ENCODE measurements at regions not wholly inside any gene's neighbourhood (a gene's known extent, or its start where the extent isn't known, plus 50 kb on each side); places are given as distances from the start of the nearest gene placed in this dataset.

GRCh38 chr2:139083121-139083520 is 302.9 kb upstream of the NXPH2 start:
- no peaks in the 10 kb centered on the region for H3K9me2 ChIP-seq (ENCODE audit: insufficient read depth, low read length)
- H3K27ac ChIP-seq (ENCODE audit: low read length) = no peak overlapping the region
- H3K79me2 ChIP-seq (replicated peaks; ENCODE audit: insufficient read depth, low read length) = no peaks in the 10 kb centered on the region
- H3K36me3 ChIP-seq (ENCODE audit: insufficient read depth, low read length) = no peaks in the 10 kb centered on the region
- no peaks in the 10 kb centered on the region for H4K20me1 ChIP-seq (ENCODE audit: insufficient read depth)
- H2AFZ ChIP-seq (ENCODE audit: low read depth, low read length) = no peak overlapping the region
- no peaks in the 10 kb centered on the region for H3F3A ChIP-seq (ENCODE audit: insufficient read depth, low read length, poor library complexity, severe bottlenecking)
- no peaks in the 10 kb centered on the region for H3K9me3 ChIP-seq (ENCODE audit: low read length)
- H3K27me3 ChIP-seq (ENCODE audit: insufficient read depth, low read depth, low read length) = no peaks in the 10 kb centered on the region
- TF ChIP-seq EP300 (conservative IDR thresholded peaks at IDR 0.05; ENCODE audit: poor library complexity, severe bottlenecking) = no peak
- no peak for TF ChIP-seq MXI1 (conservative IDR thresholded peaks at IDR 0.05; ENCODE audit: poor library complexity, severe bottlenecking)
- no peak for TF ChIP-seq SMC3 (conservative IDR thresholded peaks at IDR 0.05; ENCODE audit: poor library complexity)
- TF ChIP-seq CTCF (IDR thresholded peaks at IDR 0.05; ENCODE audit: poor library complexity, severe bottlenecking) = no peak
- TF ChIP-seq RAD21 (conservative IDR thresholded peaks at IDR 0.05) = no peak
- no peak for TF ChIP-seq REST (IDR thresholded peaks at IDR 0.05; ENCODE audit: borderline replicate concordance)
- TF ChIP-seq POLR2AphosphoS5 (IDR thresholded peaks at IDR 0.05) = no peak
- TF ChIP-seq EZH2 (IDR thresholded peaks at IDR 0.05; ENCODE audit: borderline replicate concordance, insufficient read depth, low read length, poor library complexity, severe bottlenecking) = no peak
- H3K4me3 ChIP-seq (ENCODE audit: low read length) = no peak overlapping the region
- no peak overlapping the region for H3K4me2 ChIP-seq (ENCODE audit: low read length)
- H3K9ac ChIP-seq (ENCODE audit: low read length) = no peak overlapping the region

- H3K4me2 ChIP-seq (ENCODE audit: low read length) = no peak overlapping the region
Observed at GRCh38 chr2:139080244-139080643, 300.1 kb upstream of the NXPH2 start.

More at GRCh38 chr2:139080244-139080643, 300.1 kb upstream of the NXPH2 start:
- TF ChIP-seq REST (IDR thresholded peaks at IDR 0.05; ENCODE audit: borderline replicate concordance) (peak; percentile 22), RAD21 (conservative IDR thresholded peaks at IDR 0.05) (no peak)
- no peaks in the 10 kb centered on the region for H3F3A ChIP-seq (ENCODE audit: insufficient read depth, low read length, poor library complexity, severe bottlenecking)
- H3K27me3 ChIP-seq (ENCODE audit: insufficient read depth, low read depth, low read length) = no peaks in the 10 kb centered on the region
- H3K36me3 ChIP-seq (ENCODE audit: insufficient read depth, low read length) = no peaks in the 10 kb centered on the region
- H3K9me3 ChIP-seq (ENCODE audit: low read length) = no peaks in the 10 kb centered on the region
- no peak overlapping the region for H3K4me3 ChIP-seq (ENCODE audit: low read length)
- H3K9ac ChIP-seq (ENCODE audit: low read length) = no peak overlapping the region
- H3K9me2 ChIP-seq (ENCODE audit: insufficient read depth, low read length) = no peaks in the 10 kb centered on the region
- H3K27ac ChIP-seq (ENCODE audit: low read length) = no peak overlapping the region
- no peaks in the 10 kb centered on the region for H3K79me2 ChIP-seq (replicated peaks; ENCODE audit: insufficient read depth, low read length)
- no peak overlapping the region for H2AFZ ChIP-seq (ENCODE audit: low read depth, low read length)
- no peaks in the 10 kb centered on the region for H4K20me1 ChIP-seq (ENCODE audit: insufficient read depth)
